ENCODE measurements at regions not wholly inside any gene's neighbourhood (a gene's known extent, or its start where the extent isn't known, plus 50 kb on each side); places are given as distances from the start of the nearest gene placed in this dataset.

DNA sequence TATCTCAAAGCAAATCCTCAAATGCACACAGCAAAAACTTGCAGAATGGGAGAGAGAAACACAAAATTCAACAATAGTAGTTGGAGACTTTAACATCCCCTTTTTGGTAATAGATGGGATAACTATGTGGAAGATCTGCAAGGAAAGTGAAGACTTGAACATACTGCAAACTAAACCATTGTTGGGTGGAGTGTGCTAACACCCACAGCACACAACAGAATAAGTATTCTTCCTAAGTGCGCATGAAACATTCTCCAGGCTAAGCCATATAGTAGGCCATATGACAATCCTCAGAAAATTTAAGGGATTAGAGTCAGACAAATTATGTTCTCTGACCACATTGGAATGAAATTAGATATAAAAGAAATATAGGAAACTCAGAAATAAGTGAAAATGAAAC, 230.6 kb downstream of the FBXO15 start:
- no peak for DNase-seq

DNA sequence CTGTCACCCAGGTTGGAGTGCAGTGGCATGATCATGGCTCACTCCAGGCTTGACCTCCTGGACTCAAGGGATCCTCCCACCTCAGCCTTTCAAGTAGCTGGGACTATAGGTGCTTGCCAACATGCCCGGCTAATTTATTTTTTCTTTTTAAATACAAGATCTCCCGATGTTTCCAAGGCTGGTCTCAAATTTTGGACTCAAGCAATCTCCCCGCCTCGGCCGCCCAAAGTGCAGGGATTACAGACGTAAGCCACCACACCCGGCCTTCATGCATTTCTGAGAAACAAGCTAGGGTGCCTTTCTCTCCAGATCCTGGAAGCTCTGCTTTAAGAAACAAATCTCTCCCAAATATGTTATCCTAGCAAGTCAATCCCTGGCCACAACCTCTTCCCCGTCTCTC, 234.1 kb downstream of the FBXO15 start:
- DNase-seq, result no peak

DNA sequence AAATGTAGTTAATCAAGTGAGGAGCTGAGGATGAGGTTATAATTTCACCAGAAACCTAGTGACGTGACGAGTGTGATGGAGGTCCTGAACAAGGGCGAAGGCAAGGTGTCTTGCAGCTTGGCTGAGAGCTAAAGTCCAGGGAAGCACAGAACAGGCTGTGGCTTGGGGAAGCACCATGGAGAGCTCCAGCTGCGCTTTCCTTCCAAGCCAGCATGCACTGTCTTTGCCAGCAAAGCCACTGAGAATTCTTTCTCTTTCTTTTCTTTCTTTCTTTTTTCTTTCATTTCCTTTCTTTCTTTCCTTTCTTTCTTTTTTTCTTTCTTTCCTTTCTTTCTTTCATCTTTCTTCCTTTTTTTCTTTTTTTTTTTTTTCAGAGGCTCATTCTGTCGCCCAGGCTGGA, 239.3 kb downstream of the FBXO15 start:
- no peak for DNase-seq

DNA sequence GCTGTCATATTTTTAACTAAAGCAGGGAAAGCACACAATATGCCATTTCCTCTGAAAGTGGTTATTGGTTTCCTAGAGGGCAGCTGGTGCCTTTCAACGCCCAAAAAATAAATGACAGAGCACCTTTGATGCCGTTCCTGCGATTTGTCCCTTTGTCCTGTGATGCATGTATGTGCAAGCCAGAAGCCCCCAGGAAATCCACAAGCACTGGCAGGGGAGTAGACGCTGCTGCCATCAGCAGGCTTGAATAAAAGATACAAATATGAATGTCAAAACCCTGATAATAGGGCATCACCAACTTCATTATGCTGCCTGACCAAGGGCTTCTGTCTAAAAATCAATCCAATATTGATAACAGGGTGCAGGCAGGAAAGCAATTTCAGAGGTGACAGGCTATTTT, 246.1 kb downstream of the FBXO15 start:
- DNase-seq, result no peak

DNA sequence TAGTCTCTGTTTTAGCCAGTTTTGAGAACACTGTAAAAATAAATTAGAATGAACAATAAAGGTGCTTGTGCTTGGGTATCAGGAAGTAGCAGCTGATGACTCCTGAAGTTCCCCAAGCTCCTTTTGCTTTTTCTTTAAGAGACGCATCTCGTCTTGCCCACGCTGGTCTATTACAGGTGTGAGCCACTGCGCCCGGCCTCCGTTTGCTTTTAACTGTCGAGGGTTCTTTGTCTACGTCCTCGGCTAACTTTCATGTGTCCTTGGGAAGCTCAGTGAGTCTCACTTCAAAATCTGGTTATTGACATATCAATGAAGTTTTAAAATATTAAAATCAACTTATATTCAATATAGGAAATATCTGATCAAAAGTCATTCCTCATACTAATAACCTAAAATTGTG, 246.5 kb downstream of the FBXO15 start:
- no peak for DNase-seq

DNA sequence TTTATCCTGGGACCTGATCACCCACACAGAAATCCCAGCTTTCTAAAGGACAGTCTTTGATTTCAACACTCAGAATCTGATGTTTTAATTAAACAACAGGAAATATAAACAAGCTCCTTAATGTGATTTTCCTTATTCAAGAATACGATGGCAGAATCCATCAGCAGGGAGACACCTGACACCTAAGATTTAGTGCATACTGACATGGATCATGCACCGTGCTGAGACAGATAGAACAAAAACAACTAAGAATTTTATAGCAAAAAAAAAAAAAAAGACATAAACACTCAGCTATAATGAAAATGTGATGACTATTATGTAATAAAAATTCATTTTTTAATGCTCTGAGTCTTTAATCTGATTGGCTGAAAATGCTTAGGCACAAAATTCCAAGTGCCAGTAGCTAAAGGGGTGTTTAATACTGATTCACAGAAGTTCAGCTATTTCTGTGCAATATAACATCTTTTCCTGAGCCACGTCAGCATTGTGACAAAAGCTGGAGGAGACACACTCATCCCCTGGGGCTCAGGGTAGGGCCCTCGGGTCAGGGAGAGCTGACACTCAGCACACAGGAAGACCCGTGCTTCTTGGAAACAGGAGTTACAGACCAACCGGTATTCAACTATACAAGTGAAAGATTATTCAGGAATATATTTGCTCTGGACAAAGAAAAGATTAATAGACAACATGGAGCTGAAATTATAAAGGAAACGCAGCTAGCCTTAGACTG, 247.4 kb downstream of the FBXO15 start:
- DNase-seq, result no peak

DNA sequence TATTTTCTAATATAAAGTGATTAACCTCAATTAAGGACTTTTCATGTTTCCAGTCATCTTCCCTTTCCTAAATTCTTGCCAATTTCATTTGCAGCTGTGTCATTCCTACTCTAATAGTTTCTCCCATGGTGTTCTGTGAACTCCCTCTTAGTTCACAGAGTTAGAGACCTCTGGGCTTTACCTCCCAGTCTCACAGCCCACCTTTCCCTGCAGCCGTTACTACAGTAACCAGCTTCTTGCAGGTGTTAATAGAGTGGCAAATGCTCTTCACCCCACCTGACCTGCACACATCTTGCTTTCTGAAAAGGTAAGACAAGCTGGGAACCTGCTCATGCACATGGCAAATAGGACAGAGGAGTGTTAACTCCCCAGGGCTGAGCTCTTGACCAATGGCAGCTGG, 250.1 kb downstream of the FBXO15 start:
- no peak for DNase-seq

DNA sequence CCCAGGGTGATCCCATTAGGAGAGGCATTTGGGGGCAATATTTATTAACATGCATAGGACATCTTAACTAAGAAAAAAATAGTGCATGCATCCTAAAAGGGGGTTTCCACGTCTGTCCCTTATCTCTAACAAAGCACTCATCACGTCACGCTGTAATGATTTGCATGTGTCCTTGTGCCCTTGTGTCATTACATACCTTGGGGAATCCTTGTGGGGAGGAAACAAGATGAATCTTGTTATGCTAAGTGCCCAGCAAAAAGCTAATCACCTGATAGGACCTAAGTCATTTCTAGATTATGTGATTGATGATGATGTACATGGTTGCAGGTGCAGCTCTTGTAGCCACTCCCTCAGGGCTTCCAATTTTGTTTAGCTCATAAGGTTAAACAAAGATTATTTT, 250.9 kb downstream of the FBXO15 start:
- no peak for DNase-seq

DNA sequence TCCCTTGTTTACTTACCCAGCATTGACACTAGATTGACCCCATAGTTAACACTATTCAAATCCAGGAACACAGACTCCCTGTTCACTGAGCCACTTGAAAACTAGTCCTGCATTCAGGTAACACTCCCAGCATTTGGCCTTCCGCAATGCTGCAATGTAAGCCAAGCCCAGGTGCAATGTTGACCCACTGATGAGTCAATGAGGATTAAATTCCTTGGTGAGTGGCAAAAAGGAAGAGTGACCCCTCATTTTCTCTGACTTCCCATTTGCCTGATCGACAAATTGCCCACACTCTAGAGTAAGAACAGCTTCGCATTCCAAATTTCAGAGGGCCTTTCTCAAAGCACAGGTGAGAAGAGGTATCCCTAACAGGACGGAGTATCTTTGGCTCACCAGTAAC, 251.9 kb downstream of the FBXO15 start:
- DNase-seq, result no peak

DNA sequence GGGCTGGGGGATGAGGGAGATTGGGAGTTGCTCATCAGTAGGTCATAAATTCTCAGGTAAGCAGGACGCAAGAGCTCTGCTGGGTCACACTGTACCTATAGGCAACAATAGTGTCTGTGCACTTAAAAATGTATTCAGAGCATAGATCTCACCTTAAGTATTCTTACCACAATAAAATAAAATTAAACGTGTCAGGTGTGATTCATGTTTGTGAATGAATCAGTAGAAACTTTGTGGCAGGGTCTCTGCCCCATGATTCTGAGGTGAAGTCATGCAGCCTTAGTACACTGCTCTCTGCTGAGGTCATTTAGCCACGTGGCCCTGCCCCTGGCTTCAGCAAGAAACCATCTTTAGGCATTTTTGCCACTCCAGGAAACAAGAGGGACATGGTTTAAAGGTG, 253.8 kb downstream of the FBXO15 start:
- DNase-seq, result no peak

DNA sequence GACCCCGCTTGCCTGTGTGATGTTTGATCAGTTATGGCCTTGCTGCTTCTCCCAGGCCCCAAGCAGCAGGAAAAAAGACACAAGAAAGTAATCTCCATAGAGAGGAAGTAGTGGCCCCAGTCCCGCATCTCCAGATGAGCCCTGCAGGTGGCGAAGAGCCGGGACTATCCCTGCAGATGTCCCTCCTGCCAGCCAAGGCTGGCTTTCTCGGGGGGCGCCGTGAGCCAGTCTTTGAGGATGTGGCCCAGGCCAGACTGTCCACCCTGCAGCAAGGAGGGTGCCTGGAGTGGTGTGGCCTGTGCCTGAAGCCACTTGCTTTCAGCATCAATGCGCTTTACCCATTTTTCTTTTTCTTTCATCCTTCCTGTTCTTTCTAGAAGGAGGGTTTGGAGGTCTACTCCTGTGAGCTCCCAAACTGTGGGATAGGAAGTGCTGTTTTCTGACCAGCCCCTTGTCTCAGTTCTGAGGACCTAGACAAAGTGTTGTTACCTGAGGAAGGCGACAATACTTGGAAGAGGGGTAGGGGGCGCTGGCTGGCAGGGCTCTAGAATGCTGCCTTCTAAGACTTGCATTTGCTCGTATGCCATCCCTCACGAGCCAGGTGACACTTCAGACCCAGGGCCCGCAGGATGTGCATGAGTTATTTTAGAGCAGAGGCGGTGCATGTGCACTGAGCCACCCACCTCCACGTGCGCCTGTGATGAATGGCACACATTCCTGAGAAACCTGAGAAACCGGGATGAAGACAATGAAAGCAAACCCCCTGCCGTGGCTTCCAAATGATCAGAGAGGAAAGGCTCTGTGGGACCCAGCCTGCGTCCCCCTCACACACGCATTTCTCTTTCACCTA, 255.8 kb downstream of the FBXO15 start:
- no peak for DNase-seq

DNA sequence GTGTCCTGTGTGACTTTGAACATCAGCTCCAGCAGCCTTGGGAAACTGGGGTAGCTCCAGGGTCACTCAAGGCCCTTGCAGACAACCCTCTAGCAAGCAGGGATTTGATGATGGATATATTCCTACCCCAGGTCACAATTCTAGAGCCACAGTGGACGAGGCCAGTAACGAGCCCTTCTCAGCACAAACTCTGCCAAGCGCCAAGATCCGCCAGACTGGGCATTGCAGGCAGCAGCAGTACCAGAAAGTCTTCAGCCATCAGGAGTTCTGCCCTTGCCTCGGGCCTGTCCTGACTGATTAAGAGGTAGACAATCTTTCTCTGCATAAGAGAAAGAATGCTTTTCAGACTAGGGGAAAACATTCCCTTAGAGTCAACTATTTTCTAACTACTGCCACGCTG, 259.1 kb downstream of the FBXO15 start:
- DNase-seq, result no peak

DNA sequence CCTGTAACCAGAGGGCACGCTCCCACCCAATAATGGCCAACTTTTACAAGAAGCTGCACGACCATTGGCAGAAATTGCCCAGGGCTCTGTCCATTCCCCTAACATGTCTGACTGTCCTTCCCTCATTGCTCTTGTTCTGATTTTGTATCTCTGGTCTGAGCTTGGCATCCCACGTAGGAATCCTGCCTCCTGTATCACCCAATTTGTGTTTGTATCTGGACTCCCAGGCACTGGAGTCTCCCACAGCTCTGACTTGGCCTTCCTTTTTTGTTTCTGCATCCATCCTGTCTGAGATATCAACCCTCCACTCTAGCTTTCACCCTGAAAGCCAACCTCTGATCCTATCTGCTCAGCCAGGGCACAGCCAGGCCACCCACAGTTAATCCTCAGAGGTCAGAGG, 259.8 kb downstream of the FBXO15 start:
- no peak for DNase-seq

DNA sequence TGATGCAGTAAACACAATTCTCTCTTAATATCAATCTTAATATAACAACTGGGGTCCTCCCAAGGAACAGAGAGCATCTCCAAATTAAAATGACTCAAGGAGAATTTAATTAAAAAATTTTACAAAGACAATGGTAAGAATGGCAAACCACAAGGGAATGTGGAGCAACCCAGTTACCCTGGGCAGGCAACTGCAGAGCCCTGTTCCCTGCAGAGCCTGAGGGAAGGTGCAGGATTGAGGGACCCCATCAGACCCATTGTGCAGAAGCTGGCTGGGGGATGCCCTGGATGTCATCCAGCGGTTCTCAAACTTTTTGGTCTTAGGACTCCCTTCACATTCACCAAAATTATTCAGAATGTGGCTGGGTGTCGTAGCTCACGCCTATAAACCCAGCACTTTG, 262.8 kb downstream of the FBXO15 start:
- DNase-seq, result no peak

DNA sequence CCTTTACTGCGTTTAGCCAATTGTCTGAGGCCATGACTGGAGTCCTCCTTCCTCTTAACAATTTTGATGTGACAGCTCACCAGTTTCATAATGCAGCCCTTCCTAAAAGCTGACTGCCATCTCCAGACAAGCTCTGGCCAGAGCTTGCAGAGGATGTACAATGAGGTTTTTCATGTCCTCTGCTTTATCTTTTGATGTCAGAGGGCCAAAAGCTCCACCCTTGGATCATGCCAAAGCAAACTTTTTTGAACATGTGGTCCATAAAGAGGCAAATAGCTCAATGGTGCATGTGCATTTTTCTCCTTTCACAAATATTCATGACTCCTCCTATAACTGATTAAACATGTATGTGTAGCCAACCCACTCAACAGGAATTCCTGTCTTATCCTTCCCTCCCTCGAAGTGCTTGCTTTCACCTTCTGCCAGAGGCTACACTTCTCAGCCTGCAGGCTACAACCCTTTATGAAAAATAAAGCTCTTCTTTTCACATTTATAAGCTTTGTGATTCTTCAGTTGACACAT, 266.2 kb downstream of the FBXO15 start:
- no peak for DNase-seq

DNA sequence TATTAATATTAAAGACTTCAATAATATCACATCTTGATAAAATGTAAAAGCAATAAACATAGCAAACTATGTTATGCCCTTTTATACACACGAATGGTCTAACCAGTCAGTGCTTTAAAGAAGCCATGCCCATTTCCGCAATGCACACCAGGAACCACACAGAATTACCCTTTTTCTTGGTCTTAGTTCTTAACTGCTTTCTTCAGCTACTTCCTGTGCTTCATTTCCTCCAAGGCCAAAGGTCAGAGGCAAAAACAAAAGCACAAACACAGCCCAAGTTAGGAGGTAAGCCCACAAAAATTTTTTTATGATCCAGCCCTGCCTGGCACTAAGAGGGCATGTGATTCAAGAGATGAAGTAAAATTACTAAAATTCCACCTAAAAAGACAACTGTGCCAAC, 267.2 kb downstream of the FBXO15 start:
- no peak for DNase-seq

DNA sequence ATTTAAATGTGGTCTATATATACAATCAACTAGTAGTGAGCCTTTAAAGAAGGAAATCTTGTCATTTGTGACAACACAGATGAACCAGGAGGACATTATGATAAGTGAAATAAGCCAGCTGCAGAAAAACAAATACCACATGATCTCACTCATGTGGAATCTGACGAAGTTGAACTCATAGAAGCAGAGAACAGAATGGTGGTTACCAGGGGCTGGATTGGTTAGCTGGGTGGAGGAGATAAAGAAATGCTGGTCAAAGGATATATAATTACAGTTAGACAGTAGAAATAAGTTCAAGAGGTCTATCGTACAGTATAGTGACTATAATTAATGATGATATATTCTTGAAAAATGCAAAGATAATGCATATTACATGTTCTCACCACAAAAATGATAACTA, 267.9 kb downstream of the FBXO15 start:
- DNase-seq, result no peak

DNA sequence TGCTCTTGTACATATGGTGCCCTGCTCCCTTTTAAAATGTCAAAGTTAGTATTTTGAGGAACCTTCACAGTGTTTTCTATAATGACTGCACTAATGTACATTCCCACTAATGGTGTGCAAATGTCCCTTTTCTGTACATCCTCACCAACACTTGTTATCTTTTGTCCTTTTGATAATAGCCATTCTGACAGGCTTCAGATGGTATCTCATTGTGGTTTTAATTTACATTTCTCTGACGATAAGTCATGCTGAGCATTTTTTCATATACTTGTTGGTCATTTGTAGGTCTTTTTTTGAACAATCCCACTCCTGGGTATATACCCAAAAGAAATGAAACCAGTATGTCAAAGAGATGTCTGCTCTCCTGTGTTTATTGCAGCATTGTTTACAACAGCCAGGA, 268.3 kb downstream of the FBXO15 start:
- DNase-seq, result no peak

DNA sequence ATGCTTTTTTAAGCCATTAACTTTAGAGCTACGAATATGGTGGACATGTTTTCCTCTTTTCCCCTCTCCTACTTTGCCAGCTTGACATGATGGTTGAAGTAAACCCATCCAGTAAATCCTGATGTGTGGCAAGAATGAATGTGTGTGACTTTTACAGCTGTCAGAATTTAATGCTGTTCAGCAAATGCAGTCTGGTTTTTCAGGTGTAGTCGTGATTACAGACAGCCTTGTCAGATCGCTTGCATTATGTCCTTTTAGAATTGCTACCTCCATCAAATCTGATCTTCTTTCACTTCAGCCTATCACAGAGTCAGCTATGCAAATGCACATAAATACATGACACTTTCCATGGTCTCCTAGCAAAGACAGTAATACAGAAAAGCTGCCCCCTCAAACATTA, 278.5 kb downstream of the FBXO15 start:
- DNase-seq, result no peak

DNA sequence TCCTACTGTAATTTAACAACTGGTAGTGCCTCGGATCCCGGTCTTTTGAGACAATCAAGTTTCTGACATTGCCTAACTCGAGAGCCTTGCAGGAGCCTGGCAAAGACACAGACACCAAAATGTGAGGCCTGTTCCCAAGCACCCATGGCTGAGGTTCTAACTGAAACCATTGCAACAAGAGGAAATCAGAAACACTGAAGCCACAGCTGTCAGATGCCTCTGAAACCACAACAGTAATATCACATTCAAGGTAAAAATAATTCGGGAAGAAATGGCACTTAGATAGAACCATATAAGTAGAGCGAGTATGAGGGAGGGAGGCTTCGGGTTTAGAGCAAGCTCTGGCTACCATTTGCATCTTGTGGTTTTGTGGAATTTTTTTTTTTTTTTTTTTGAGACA, 285.9 kb downstream of the FBXO15 start:
- DNase-seq, result no peak

DNA sequence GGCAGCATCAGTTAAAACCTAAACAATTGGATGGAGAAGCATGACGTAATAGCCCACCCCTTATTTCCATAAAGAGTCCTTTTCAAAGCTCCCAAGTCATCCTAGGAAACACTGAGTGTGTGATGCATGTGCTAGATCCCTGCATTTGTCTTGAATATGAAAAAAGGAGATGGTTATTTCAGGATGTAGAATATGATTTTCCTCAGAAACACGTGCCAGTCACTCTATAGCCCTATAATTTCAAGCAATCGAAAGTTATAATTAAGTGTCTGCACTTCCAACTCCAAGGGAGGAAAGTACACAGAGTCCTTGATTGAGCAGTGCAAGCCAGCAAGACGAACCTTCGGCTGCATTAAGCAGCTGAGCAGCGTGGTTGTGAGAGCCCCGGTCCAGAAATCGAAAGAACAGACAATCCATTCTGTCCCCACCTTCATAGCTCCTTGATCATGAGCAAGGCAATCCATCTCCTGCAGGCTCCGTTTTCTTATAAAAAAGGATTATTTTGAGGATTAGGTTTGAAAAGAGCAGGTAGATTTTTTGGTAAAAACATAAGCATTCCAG, 287.7 kb downstream of the FBXO15 start:
- DNase-seq, result no peak

DNA sequence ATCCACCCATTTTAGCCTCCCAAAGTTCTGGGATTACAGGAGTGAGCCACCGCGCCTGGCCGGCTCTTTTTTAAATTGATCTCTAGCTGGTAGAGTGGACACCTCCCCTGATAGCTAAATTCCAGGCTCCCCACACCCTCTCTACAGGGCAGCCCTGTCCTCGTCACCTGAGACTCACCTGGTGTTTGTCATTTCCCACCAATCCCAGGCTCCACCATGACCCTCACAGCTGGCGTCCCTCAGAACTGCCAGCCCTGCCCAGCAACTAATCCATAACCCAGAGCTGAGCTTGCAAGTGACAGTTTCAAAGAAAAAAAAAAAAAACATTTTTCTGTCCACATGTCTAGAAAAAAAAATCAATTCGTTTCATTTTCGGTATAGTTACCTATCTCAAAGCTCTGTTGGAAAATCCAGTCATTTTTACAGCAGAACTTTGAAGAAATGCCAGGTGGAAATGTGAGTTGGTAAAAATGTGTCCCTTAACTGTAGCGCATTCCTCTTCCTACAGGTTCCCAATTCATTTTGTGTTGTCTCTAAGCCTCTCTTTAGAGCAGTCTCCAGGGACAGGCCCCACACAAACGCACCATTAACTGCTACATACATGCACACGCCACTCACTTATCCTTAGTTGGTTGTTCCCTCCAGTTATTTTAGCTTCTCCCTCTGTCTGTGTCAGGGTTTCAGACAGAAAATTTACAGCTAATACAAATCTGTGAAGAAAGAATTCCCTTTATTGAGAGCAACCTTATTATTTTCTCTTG, 294.7 kb downstream of the FBXO15 start:
- DNase-seq, result no peak

DNA sequence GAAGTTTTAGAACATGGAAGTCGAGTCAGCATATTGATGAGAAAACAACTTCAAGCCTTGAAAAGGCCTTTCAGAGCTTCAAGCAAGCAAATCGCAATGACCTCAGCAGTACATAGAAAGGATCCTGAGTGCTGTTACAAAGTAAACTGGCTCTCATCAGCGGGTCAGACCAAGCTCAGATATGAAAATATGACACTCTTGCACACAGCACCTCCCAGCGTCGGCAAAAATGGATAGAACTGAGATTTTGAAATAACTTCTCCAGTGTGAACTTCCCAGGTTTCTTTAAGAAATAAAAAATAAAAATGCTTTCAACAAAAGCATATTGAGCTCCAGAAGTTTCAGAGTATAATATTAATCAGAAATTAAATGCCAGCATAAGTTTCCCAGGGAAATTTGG, 296.9 kb downstream of the FBXO15 start:
- DNase-seq, result no peak

Data from hippocampal formation (tissue), 2 donors.